Left lung (tissue), 4 donors: ENCODE measurements at regions not wholly inside any gene's neighbourhood (a gene's known extent, or its start where the extent isn't known, plus 50 kb on each side); places are given as distances from the start of the nearest gene placed in this dataset.
"Not testable (repeated sequence)": the region's sequence is repeated elsewhere in the genome, so short reads cannot be mapped to it uniquely, and the experiment has no call there.

Experiments used
- ATAC-seq: fragments of 200-7000 bp; cut with Tn5 transposase; one replicate; pipeline ENCODE4 v1.9.1; 2020; ENCODE audit warnings: moderate library complexity
- DNase-seq, 4 donors: peaks; one replicate each; pipeline ENCODE4 v3.0.0-alpha.2; 2013 to 2020
- H3K27ac ChIP-seq, 2 donors: fragments of 200-600 bp; sonication (generic) in 1 of 2; one replicate each; pipeline versions ENCODE4 v1.5.0 to v1.8.0; 2020 to 2021
- H3K27me3 ChIP-seq, 2 donors: fragments of 200-600 bp; sonication (generic) in 1 of 2; one replicate each; pipeline versions ENCODE4 v1.5.0 to v1.8.0; 2020 to 2021
- H3K36me3 ChIP-seq, 2 donors: fragments of 200-600 bp; sonication (generic) in 1 of 2; one replicate each; pipeline versions ENCODE4 v1.5.0 to v1.8.0; 2020 to 2021
- H3K4me1 ChIP-seq, 2 donors: fragments of 200-600 bp; one replicate each; pipeline ENCODE4 v1.8.0; 2021
- H3K4me3 ChIP-seq, 2 donors: fragments of 200-600 bp; sonication (generic) in 1 of 2; one replicate each; pipeline versions ENCODE4 v1.5.0 to v1.8.0; 2020 to 2021; ENCODE audit warnings: mild to moderate bottlenecking in 1 of 2
- H3K9me3 ChIP-seq, 2 donors: fragments of 200-600 bp; sonication (generic) in 1 of 2; one replicate each; pipeline versions ENCODE4 v1.5.0 to v1.8.0; 2020 to 2021
- CTCF ChIP-seq, 2 donors: fragments of 200-600 bp; sonication (generic) in 1 of 2; IDR thresholded peaks; one replicate each; pipeline versions ENCODE4 v1.5.0 to v1.8.0; 2021; ENCODE audit warnings: antibody characterized with exemption in 2 of 2
- intact Hi-C, 2 donors: fragments of 100-400 bp; cut with DNase I; formaldehyde crosslinking; loops; one replicate each; pipeline versions ENCODE4 v1.11.2 to v1.14.2; 2022
- donor health status: DM: no; HTN: yes; CAD: no.
- donor health status: DM: no; HTN: no; CAD: no.

GRCh38 chrX:117834076-117834475 lies 282.5 kb downstream of the KLHL13 start:
- Histone ChIP-seq H3K4me3 (no peak overlapping the region), H3K9me3 (peaks cover 0 to 2% of the 10 kb centered on the region in 2 donors), H3K4me1 (no peaks in the 10 kb centered on the region), H3K36me3 (no peaks in the 10 kb centered on the region), H3K27ac (no peak overlapping the region), H3K27me3 (no peaks in the 10 kb centered on the region)
- no peak for ATAC-seq
- no peak for TF ChIP-seq CTCF (IDR thresholded peaks at IDR 0.05)
- DNase-seq, result no peak
- intact Hi-C loops, result no loop called here

- H3K9me3 ChIP-seq, DNase-seq, intact Hi-C loops, H3K36me3 ChIP-seq, ATAC-seq, H3K27ac ChIP-seq, H3K4me3 ChIP-seq, H3K4me1 ChIP-seq, H3K27me3 ChIP-seq: not testable (repeated sequence)
These were observed 295.1 kb downstream of the KLHL13 start for GRCh38 chrX:117821472-117821871.

- H3K27ac ChIP-seq, result no peak overlapping the region
- intact Hi-C loops, result no loop called here
- DNase-seq, result no peak
- H3K4me3 ChIP-seq, result no peak overlapping the region
- no peak for ATAC-seq
- no peaks in the 10 kb centered on the region for H3K27me3 ChIP-seq
- H3K9me3 ChIP-seq, result peaks cover 0 to 9% of the 10 kb centered on the region in 2 donors
- TF ChIP-seq CTCF (IDR thresholded peaks at IDR 0.05), result no peak
- H3K4me1 ChIP-seq, result no peaks in the 10 kb centered on the region
- no peaks in the 10 kb centered on the region for H3K36me3 ChIP-seq
These were observed 308.2 kb downstream of the KLHL13 start for GRCh38 chrX:117808426-117808825.

GRCh38 chrX:117803463-117803862 lies 313.1 kb downstream of the KLHL13 start:
- Histone ChIP-seq H3K36me3 (no peaks in the 10 kb centered on the region), H3K27me3 (no peaks in the 10 kb centered on the region), H3K4me3 (no peak overlapping the region), H3K9me3 (no peaks in the 10 kb centered on the region), H3K4me1 (no peaks in the 10 kb centered on the region), H3K27ac (no peak overlapping the region)
- ATAC-seq (no peak), DNase-seq (no peak)
- intact Hi-C loops, result no loop called here
- TF ChIP-seq CTCF (IDR thresholded peaks at IDR 0.05), result no peak

GRCh38 chrX:117788339-117788738 lies 328.3 kb downstream of the KLHL13 start:
- Histone ChIP-seq H3K27ac (no peak overlapping the region), H3K36me3 (no peaks in the 10 kb centered on the region), H3K27me3 (no peaks in the 10 kb centered on the region), H3K9me3 (no peaks in the 10 kb centered on the region), H3K4me1 (no peaks in the 10 kb centered on the region), H3K4me3 (no peak overlapping the region)
- DNase-seq, result no peak
- no peak for TF ChIP-seq CTCF (IDR thresholded peaks at IDR 0.05)
- intact Hi-C loops, result no loop called here
- ATAC-seq, result no peak

- no peaks in the 10 kb centered on the region for H3K4me1 ChIP-seq
- no peak overlapping the region for H3K4me3 ChIP-seq
- H3K9me3 ChIP-seq, result no peaks in the 10 kb centered on the region
- no peaks in the 10 kb centered on the region for H3K27me3 ChIP-seq
- ATAC-seq (no peak), DNase-seq (no peak)
- no peak overlapping the region for H3K27ac ChIP-seq
- no peak for TF ChIP-seq CTCF (IDR thresholded peaks at IDR 0.05)
- no peaks in the 10 kb centered on the region for H3K36me3 ChIP-seq
- intact Hi-C loops, result no loop called here
These were observed 345.2 kb downstream of the KLHL13 start for GRCh38 chrX:117771384-117771783.
